Body of pancreas (tissue), 4 donors: ENCODE measurements at regions not wholly inside any gene's neighbourhood (a gene's known extent, or its start where the extent isn't known, plus 50 kb on each side); places are given as distances from the start of the nearest gene placed in this dataset.

Experiments
- ATAC-seq: fragments of 150-250 bp; one replicate; pipeline ENCODE4 v1.9.1; 2016
- DNase-seq, 4 donors: peaks; one replicate each; pipeline ENCODE4 v3.0.0-alpha.2; 2019
- H3K27ac ChIP-seq, 4 donors: fragments of 200-600 bp; sonication (generic); 1 replicate in 3 of 4; 2 replicates in 1 of 4; pipeline versions ENCODE4 v1.5.1 to v1.6.1; 2016 to 2019; ENCODE audit warnings: mild to moderate bottlenecking in 1 of 4, mixed read lengths in 1 of 4, moderate library complexity in 1 of 4
- H3K27me3 ChIP-seq, 2 donors: fragments of 200-600 bp; sonication (generic); one replicate each; pipeline ENCODE4 v1.6.0; 2016; ENCODE audit warnings: mild to moderate bottlenecking in 1 of 2
- H3K36me3 ChIP-seq, 2 donors: fragments of 200-600 bp; sonication (generic); replicated peaks in 1 of 2; 2 replicates each; pipeline ENCODE4 v1.5.1; 2016; ENCODE audit warnings: low read depth in 2 of 2; ENCODE audit not compliant: insufficient read depth in 1 of 2
- H3K4me1 ChIP-seq: fragments of 200-600 bp; sonication (generic); one replicate; pipeline ENCODE4 v1.6.0; 2016
- H3K4me3 ChIP-seq, 2 donors: fragments of 200-600 bp; sonication (generic); 1 replicate in 1 of 2; 2 replicates in 1 of 2; pipeline ENCODE4 v1.5.1; 2016 to 2019
- H3K9me3 ChIP-seq, 3 donors: fragments of 200-600 bp; sonication (generic); 1 replicate in 2 of 3; 2 replicates in 1 of 3; pipeline ENCODE4 v1.5.1; 2016
- CTCF ChIP-seq, 7 experiments: fragments of 450-650 bp in 4 of 7; fragments of 200-600 bp in 3 of 7; sonication (generic) in 3 of 7; IDR thresholded peaks; one replicate each; pipeline ENCODE4 v1.5.1; 2016 to 2019; ENCODE audit warnings: antibody characterized with exemption in 7 of 7
- POLR2A ChIP-seq, 3 donors: fragments of 450-650 bp; IDR thresholded peaks; one replicate each; pipeline ENCODE4 v1.6.1; 2016; ENCODE audit warnings: antibody characterized with exemption in 3 of 3, mild to moderate bottlenecking in 2 of 3
- WGBS, 2 donors: methylation state at CpG; one replicate each; pipeline ENCODE4 v1.1.5; 2017; 5-methylcytosine and 5-hydroxymethylcytosine counted together
- intact Hi-C: fragments of 100-400 bp; cut with DNase I; formaldehyde crosslinking; loops from one replicate; pipeline ENCODE4 v1.15.1; 2023

GRCh38 chr2:176579608-176580007 lies 310.4 kb downstream of the MTX2 start:
- H3K36me3 ChIP-seq, result no peaks in the 10 kb centered on the region
- H3K9me3 ChIP-seq, result no peaks in the 10 kb centered on the region
- intact Hi-C loops, result no loop called here
- no peak overlapping the region for H3K4me3 ChIP-seq
- TF ChIP-seq POLR2A (IDR thresholded peaks at IDR 0.05) (no peak), CTCF (IDR thresholded peaks at IDR 0.05) (no peak)
- H3K27ac ChIP-seq, result no peak overlapping the region
- peaks cover 0 to 4% of the 10 kb centered on the region in 2 donors for H3K27me3 ChIP-seq
- DNase-seq, result no peak
- no peak for ATAC-seq
- 65 to 74% methylated on average over 6 of the region's 6 CpGs for WGBS, 2 donors
- H3K4me1 ChIP-seq, result no peaks in the 10 kb centered on the region

- no peak overlapping the region for H3K4me3 ChIP-seq
- no peak overlapping the region for H3K27ac ChIP-seq
- H3K36me3 ChIP-seq, result no peaks in the 10 kb centered on the region
- ATAC-seq (no peak), DNase-seq (no peak)
- peaks cover 0 to 4% of the 10 kb centered on the region in 2 donors for H3K27me3 ChIP-seq
- intact Hi-C loops, result no loop called here
- TF ChIP-seq CTCF (IDR thresholded peaks at IDR 0.05), result no peak
- no peak for TF ChIP-seq POLR2A (IDR thresholded peaks at IDR 0.05)
- no peaks in the 10 kb centered on the region for H3K9me3 ChIP-seq
- WGBS, 2 donors, result 60 to 68% methylated on average over 4 of the region's 4 CpGs
- no peaks in the 10 kb centered on the region for H3K4me1 ChIP-seq
Observed at GRCh38 chr2:176581557-176582165, 312.4 kb downstream of the MTX2 start.

- Histone ChIP-seq H3K36me3 (no peaks in the 10 kb centered on the region), H3K4me1 (no peaks in the 10 kb centered on the region), H3K27me3 (peaks cover 0 to 4% of the 10 kb centered on the region in 2 donors), H3K9me3 (no peaks in the 10 kb centered on the region), H3K27ac (no peak overlapping the region), H3K4me3 (no peak overlapping the region)
- DNase-seq (no peak), ATAC-seq (no peak)
- intact Hi-C loops, result no loop called here
- TF ChIP-seq CTCF (IDR thresholded peaks at IDR 0.05) (no peak), POLR2A (IDR thresholded peaks at IDR 0.05) (no peak)
- 66 to 69% methylated on average over 2 of the region's 2 CpGs for WGBS, 2 donors
Observed at GRCh38 chr2:176582176-176582575, 312.9 kb downstream of the MTX2 start.

- intact Hi-C loops, result no loop called here
- no peak for TF ChIP-seq CTCF (IDR thresholded peaks at IDR 0.05)
- TF ChIP-seq POLR2A (IDR thresholded peaks at IDR 0.05), result no peak
- no peak overlapping the region for H3K4me3 ChIP-seq
- H3K9me3 ChIP-seq, result no peaks in the 10 kb centered on the region
- 43 to 50% methylated on average over 2 of the region's 2 CpGs for WGBS, 2 donors
- DNase-seq (peak in 1 of 4 donors; percentile 24), ATAC-seq (no peak)
- H3K27ac ChIP-seq, result no peak overlapping the region
- H3K36me3 ChIP-seq, result no peaks in the 10 kb centered on the region
- H3K27me3 ChIP-seq, result peaks cover 0 to 4% of the 10 kb centered on the region in 2 donors
- H3K4me1 ChIP-seq, result no peaks in the 10 kb centered on the region
Observed at GRCh38 chr2:176582990-176583481, 313.8 kb downstream of the MTX2 start.

- no peak overlapping the region for H3K27ac ChIP-seq
- 25 to 28% methylated on average over 6 of the region's 6 CpGs for WGBS, 2 donors
- DNase-seq (no peak), ATAC-seq (no peak)
- no peaks in the 10 kb centered on the region for H3K4me1 ChIP-seq
- intact Hi-C loops, result no loop called here
- H3K9me3 ChIP-seq, result no peaks in the 10 kb centered on the region
- no peak overlapping the region for H3K4me3 ChIP-seq
- TF ChIP-seq POLR2A (IDR thresholded peaks at IDR 0.05), result no peak
- TF ChIP-seq CTCF (IDR thresholded peaks at IDR 0.05), result no peak
- H3K36me3 ChIP-seq, result no peaks in the 10 kb centered on the region
- H3K27me3 ChIP-seq, result peaks cover 0 to 4% of the 10 kb centered on the region in 2 donors
Observed at GRCh38 chr2:176583607-176584006, 314.4 kb downstream of the MTX2 start.
